ENCODE measurements at regions not wholly inside any gene's neighbourhood (a gene's known extent, or its start where the extent isn't known, plus 50 kb on each side); places are given as distances from the start of the nearest gene placed in this dataset.

DNA sequence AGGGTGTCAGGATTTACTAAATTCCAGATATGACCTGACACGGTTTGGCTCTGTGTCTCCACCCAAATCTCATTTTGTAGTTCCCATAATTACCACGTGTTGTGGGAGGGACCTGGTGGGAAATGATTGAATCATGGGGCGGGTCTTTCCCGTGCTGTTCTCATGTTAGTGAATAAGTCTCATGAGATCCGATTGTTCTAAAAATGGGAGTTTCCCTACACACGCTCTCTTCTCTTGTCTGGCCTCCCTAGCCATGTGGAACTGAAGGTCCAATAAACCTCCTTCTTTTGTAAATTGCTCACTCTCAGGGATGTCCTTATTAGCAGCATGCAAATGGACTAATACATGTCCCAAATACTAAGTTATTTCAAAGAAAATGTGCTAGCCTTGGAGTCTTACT lies 121.1 kb downstream of the CENPW start:
- WGBS: 63% methylated on average over 6 of the region's 6 CpGs
- intact Hi-C loops (cut with DNase I): no loop called here
- Histone ChIP-seq H3K27me3 (ENCODE audit: control insufficient read depth, insufficient read depth) (no peaks in the 10 kb centered on the region), H3K4me3 (ENCODE audit: low read length) (no peak overlapping the region), H3K9me3 (ENCODE audit: control insufficient read depth, low read length) (no peaks in the 10 kb centered on the region), H3K4me1 (ENCODE audit: control insufficient read depth, insufficient read depth, low read length) (no peaks in the 10 kb centered on the region), H3K27ac (ENCODE audit: low read length) (no peak overlapping the region)
- DNase-seq (no peak), ATAC-seq (no peak)

DNA sequence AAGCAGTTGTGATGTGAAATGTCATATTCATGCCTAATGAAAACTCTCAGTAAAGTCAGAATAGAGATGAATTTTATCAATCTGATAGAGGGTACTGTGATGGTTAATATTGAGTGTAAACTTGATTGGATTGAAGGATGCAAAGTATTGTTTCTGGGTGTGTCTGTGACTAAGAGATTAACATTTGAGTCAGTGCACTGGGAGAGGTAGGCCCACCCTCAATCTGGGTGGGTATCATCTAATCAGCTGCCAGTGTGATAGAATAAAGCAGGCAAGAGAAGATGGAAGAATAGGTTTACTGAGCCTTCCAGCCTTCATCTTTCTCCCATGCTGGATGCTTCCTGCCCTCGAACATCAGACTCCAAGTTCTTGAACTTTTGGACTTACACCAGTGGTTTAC lies 124.3 kb downstream of the CENPW start:
- 69% methylated on average over 1 of the region's 1 CpG for WGBS
- Histone ChIP-seq H3K27ac (ENCODE audit: low read length) (no peak overlapping the region), H3K4me1 (ENCODE audit: control insufficient read depth, insufficient read depth, low read length) (no peaks in the 10 kb centered on the region), H3K4me3 (ENCODE audit: low read length) (no peak overlapping the region), H3K27me3 (ENCODE audit: control insufficient read depth, insufficient read depth) (no peaks in the 10 kb centered on the region), H3K9me3 (ENCODE audit: control insufficient read depth, low read length) (no peaks in the 10 kb centered on the region)
- ATAC-seq (no peak), DNase-seq (no peak)
- intact Hi-C loops (cut with DNase I): no loop called here

DNA sequence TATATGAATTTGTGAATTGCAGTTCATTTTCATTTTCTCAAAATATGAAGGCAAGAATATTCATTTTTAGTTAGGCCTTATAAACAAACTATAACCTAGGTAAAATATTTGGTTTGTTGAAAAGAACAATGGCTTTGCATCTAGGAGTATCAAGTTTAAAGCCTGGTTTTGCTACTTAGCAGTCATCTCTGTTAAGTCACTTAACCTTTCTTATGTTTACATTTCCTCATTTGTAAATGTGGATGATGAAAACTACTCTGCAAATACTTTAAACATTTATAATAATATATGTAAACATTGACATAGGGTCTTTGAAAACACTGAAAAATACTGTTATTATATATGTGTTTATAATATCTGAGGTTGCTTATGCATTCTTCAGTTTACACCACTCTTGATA lies 135.5 kb downstream of the CENPW start:
- ATAC-seq (no peak), DNase-seq (no peak)
- Histone ChIP-seq H3K27ac (ENCODE audit: low read length) (no peak overlapping the region), H3K4me3 (ENCODE audit: low read length) (no peak overlapping the region), H3K4me1 (ENCODE audit: control insufficient read depth, insufficient read depth, low read length) (no peaks in the 10 kb centered on the region), H3K27me3 (ENCODE audit: control insufficient read depth, insufficient read depth) (no peaks in the 10 kb centered on the region), H3K9me3 (ENCODE audit: control insufficient read depth, low read length) (no peaks in the 10 kb centered on the region)
- intact Hi-C loops (cut with DNase I): no loop called here

DNA sequence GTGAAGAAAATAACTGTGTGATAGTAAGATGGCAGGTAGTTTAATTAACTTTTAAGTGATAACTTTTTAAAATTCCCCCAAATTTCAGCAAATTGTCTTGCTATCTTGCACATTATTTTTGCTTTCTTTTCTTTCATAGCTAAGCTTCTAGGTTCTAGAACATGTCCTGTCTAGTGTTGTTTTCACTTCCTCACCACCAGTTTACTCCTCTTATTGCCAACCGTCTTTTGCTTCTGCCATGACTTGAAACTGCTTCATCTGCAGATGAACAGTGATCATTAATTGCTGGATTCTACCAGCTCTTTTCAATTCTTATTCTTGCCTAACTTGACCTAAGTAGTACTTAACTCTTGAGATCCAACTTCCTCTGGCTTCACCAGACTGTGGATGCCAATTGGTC lies 137.8 kb downstream of the CENPW start:
- no peak overlapping the region for H3K4me3 ChIP-seq (ENCODE audit: low read length)
- WGBS: 74% methylated on average over 1 of the region's 1 CpG
- DNase-seq: no peak
- H3K9me3 ChIP-seq (ENCODE audit: control insufficient read depth, low read length): no peaks in the 10 kb centered on the region
- intact Hi-C loops (cut with DNase I): no loop called here
- ATAC-seq: no peak
- no peaks in the 10 kb centered on the region for H3K27me3 ChIP-seq (ENCODE audit: control insufficient read depth, insufficient read depth)
- H3K27ac ChIP-seq (ENCODE audit: low read length): no peak overlapping the region
- no peaks in the 10 kb centered on the region for H3K4me1 ChIP-seq (ENCODE audit: control insufficient read depth, insufficient read depth, low read length)

DNA sequence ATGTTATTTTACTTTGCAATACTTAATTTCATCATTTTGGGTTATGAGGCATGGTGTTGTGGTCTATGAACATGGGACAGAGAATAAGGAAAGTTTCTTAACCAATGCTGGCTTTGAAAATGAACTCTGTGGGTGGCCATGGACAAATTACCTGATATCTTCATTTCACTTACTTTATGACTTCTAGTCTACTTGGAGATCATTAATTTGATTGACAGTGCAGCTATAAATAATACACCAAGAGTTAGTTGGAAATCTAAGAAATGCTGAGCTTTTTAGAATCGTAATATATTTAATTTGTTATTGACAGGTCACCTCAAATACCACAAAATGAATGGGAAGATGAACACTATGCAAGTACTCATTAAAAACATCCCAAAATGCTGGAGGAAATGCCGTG lies 140.4 kb downstream of the CENPW start:
- Histone ChIP-seq H3K9me3 (ENCODE audit: control insufficient read depth, low read length) (no peaks in the 10 kb centered on the region), H3K4me1 (ENCODE audit: control insufficient read depth, insufficient read depth, low read length) (no peaks in the 10 kb centered on the region), H3K27me3 (ENCODE audit: control insufficient read depth, insufficient read depth) (no peaks in the 10 kb centered on the region), H3K27ac (ENCODE audit: low read length) (no peak overlapping the region), H3K4me3 (ENCODE audit: low read length) (no peak overlapping the region)
- intact Hi-C loops (cut with DNase I): no loop called here
- WGBS: 87% methylated on average over 2 of the region's 2 CpGs
- ATAC-seq (no peak), DNase-seq (no peak)

DNA sequence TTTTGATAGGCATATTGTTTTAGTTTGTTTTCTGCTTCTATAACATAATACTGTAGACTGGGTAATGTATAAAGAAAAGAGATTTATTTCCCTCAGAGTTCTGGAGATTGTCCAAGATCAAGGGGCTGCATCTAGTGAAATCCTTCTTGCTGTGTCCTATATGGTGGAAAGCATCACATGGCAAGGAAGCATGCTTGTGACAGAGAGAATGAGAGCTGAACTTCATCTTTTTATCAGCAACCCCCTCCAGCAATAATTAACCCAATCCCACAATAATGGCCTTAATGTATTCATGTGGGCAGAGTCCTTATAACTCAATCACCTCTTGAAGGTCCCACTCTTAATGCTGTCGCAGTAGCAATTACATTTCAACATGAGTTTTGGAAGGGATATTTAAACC lies 141.4 kb downstream of the CENPW start:
- H3K4me3 ChIP-seq (ENCODE audit: low read length): no peak overlapping the region
- no peak for ATAC-seq

DNA sequence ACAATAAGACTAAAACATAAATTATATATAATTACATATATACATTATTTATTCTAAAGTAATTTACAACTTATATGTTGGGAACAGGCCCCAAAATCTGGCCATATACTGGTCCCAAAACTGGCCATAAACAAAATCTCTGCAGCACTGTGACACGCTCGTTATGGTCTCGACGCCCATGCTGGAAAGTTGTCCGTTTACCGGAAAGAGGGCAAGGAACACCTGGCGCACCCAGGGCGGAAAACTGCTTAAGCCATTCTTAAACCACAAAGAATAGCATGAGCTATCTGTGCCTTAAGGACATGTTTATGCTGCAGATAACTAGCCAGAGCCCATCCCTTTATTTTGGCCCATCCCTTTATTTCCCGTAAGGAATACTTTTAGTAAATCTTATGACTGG lies 164.9 kb downstream of the CENPW start:
- no peaks in the 10 kb centered on the region for H3K27me3 ChIP-seq (ENCODE audit: control insufficient read depth, insufficient read depth)
- no peak for ATAC-seq

More for the DNA sequence above, 141.4 kb downstream of the CENPW start:
- H3K4me1 ChIP-seq (ENCODE audit: control insufficient read depth, insufficient read depth, low read length): no peaks in the 10 kb centered on the region
- intact Hi-C loops (cut with DNase I): no loop called here
- WGBS: 89% methylated on average over 1 of the region's 1 CpG
- no peaks in the 10 kb centered on the region for H3K9me3 ChIP-seq (ENCODE audit: control insufficient read depth, low read length)
- H3K27ac ChIP-seq (ENCODE audit: low read length): no peak overlapping the region
- H3K27me3 ChIP-seq (ENCODE audit: control insufficient read depth, insufficient read depth): no peaks in the 10 kb centered on the region
- no peak for DNase-seq

DNA sequence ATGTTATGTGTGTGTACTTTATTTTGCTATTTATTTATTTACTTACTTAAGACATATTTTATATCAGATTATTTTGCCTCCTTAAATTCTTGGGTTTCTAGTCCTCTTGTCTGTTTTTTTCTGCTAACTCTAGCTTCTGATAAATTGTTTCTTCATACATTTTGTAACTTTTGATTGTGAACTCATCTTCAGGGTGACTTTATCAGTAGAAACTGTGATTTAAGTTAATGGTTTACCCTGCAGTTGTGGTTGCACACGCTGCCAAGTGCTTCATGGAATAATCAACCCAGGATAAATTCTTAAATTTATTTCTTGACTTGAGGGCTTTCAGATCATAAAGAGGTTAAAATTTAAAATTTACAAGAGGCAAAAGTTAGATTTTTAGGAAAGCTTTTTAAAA lies 173.3 kb downstream of the CENPW start:
- no peak for ATAC-seq
- Histone ChIP-seq H3K27ac (ENCODE audit: low read length) (no peak overlapping the region), H3K4me1 (ENCODE audit: control insufficient read depth, insufficient read depth, low read length) (no peaks in the 10 kb centered on the region), H3K9me3 (ENCODE audit: control insufficient read depth, low read length) (no peaks in the 10 kb centered on the region), H3K4me3 (ENCODE audit: low read length) (no peak overlapping the region), H3K27me3 (ENCODE audit: control insufficient read depth, insufficient read depth) (no peaks in the 10 kb centered on the region)
- WGBS: 73% methylated on average over 1 of the region's 1 CpG
- intact Hi-C loops (cut with DNase I): no loop called here
- no peak for DNase-seq

More for the DNA sequence above, 164.9 kb downstream of the CENPW start:
- intact Hi-C loops (cut with DNase I): no loop called here
- Histone ChIP-seq H3K4me1 (ENCODE audit: control insufficient read depth, insufficient read depth, low read length) (no peaks in the 10 kb centered on the region), H3K9me3 (ENCODE audit: control insufficient read depth, low read length) (no peaks in the 10 kb centered on the region), H3K27ac (ENCODE audit: low read length) (no peak overlapping the region), H3K4me3 (ENCODE audit: low read length) (no peak overlapping the region)
- no peak for DNase-seq
- WGBS: 96% methylated on average over 9 of the region's 9 CpGs

DNA sequence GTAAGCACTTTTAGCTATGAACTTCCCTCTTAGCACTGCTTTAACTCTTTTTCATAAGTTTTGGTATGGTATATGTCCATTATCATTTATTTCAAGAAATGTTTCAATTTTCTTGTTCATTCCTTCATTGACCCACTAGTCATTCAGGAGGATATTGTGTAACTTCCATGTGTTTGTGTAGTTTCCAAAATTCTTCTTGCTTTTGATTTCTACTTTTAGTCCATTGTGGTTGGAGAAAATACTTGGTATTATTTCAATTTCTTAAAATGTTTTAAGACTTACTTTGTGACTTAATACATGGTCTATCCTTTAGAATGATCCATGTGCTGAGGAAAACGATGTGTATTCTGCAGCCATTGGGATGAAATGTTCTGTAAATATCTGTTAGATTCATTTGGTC lies 176.5 kb downstream of the CENPW start:
- Histone ChIP-seq H3K9me3 (ENCODE audit: control insufficient read depth, low read length) (peaks cover 1% of the 10 kb centered on the region), H3K4me1 (ENCODE audit: control insufficient read depth, insufficient read depth, low read length) (no peaks in the 10 kb centered on the region), H3K27me3 (ENCODE audit: control insufficient read depth, insufficient read depth) (no peaks in the 10 kb centered on the region), H3K4me3 (ENCODE audit: low read length) (no peak overlapping the region), H3K27ac (ENCODE audit: low read length) (no peak overlapping the region)
- ATAC-seq (no peak), DNase-seq (no peak)
- intact Hi-C loops (cut with DNase I): no loop called here
- WGBS: 73% methylated on average over 1 of the region's 1 CpG

DNA sequence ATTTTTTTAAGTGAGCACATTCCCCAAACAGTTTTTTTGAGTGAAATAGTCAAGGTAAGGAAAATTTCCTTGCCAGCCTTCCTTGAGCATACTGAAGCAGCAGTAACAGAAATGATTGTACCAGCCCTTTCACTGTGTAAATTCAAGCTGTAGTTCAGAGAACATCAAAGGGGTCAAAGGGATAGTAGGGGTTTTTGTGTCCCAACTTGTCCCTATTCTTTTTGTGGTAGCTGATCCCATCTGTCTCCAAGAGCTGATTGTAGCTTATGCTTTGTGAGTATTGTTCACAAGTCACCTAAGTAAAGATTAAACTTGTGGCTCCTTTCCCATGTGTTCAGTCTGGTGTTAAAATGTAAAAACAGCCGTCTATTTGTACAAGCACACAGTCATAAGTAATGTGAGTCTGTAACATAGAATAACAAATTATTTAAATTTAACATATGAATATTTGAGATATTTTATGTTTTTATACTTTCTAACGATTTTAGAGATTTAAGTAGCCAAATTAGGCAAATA lies 185.0 kb downstream of the CENPW start:
- peaks cover 1% of the 10 kb centered on the region for H3K9me3 ChIP-seq (ENCODE audit: control insufficient read depth, low read length)
- H3K4me1 ChIP-seq (ENCODE audit: control insufficient read depth, insufficient read depth, low read length): no peaks in the 10 kb centered on the region
- intact Hi-C loops (cut with DNase I): no loop called here
- H3K4me3 ChIP-seq (ENCODE audit: low read length): no peak overlapping the region
- DNase-seq: no peak
- ATAC-seq: no peak
- WGBS: 61% methylated on average over 2 of the region's 2 CpGs
- H3K27ac ChIP-seq (ENCODE audit: low read length): no peak overlapping the region
- H3K27me3 ChIP-seq (ENCODE audit: control insufficient read depth, insufficient read depth): no peaks in the 10 kb centered on the region

DNA sequence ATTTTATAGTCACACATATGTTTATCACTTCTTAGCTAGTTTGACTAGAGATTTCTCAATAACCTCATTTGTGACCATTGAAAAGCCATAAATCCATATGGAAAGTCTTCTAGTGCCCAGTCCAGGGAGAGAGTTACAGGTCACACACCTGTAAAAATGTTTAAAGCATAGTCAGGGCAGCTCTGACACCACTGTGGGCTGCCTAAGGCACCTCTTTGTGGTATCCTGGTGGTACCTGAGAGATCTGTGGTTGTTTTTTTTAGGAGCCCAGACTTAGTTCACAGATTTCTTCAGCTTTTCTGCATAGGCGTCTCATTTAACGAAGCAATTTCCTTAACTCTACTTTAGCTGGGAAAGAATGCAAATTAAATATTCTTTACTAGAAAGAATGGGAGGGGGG lies 186.6 kb downstream of the CENPW start:
- no peaks in the 10 kb centered on the region for H3K9me3 ChIP-seq (ENCODE audit: control insufficient read depth, low read length)
- H3K27me3 ChIP-seq (ENCODE audit: control insufficient read depth, insufficient read depth): no peaks in the 10 kb centered on the region
- intact Hi-C loops (cut with DNase I): no loop called here
- H3K27ac ChIP-seq (ENCODE audit: low read length): no peak overlapping the region
- 93% methylated on average over 2 of the region's 2 CpGs for WGBS
- ATAC-seq (no peak), DNase-seq (no peak)
- no peak overlapping the region for H3K4me3 ChIP-seq (ENCODE audit: low read length)
- no peaks in the 10 kb centered on the region for H3K4me1 ChIP-seq (ENCODE audit: control insufficient read depth, insufficient read depth, low read length)

DNA sequence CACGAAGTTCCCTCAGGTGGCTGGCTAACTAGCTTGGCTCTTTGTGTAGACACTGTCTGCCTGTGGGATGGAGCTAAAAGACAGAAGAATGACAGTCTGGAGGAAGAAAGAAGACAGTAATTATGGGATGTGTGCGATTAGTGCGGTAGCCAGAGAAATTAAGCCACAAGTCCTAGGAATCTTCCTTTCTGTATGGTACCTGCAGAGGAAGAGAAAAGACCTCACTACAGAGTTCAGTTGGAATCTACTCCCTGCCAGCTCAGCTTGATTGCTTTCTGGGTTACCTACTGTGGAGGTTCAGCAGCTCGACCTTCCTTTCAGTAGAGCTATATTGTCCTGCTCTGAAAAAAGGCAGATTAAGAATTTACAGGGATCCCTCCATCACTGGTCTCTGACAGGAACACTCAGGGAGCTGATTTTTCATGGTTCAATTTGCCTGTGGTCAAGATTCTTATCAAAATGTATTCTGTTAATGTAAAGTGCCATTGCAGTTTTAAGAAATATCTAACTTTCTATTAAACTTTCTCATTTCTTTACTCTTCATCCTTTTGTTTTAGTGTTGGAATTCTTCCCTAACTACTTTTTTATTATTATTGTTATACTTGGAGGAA lies 187.2 kb downstream of the CENPW start:
- Histone ChIP-seq H3K4me3 (ENCODE audit: low read length) (no peak overlapping the region), H3K9me3 (ENCODE audit: control insufficient read depth, low read length) (no peaks in the 10 kb centered on the region), H3K4me1 (ENCODE audit: control insufficient read depth, insufficient read depth, low read length) (no peaks in the 10 kb centered on the region), H3K27ac (ENCODE audit: low read length) (no peak overlapping the region), H3K27me3 (ENCODE audit: control insufficient read depth, insufficient read depth) (no peaks in the 10 kb centered on the region)
- 76% methylated on average over 4 of the region's 4 CpGs for WGBS
- intact Hi-C loops (cut with DNase I): no loop called here
- ATAC-seq (no peak), DNase-seq (no peak)

All from right cardiac atrium (tissue), 5 donors.